ENCODE measurements at regions not wholly inside any gene's neighbourhood (a gene's known extent, or its start where the extent isn't known, plus 50 kb on each side); places are given as distances from the start of the nearest gene placed in this dataset.

GRCh38 chr14:103220134-103220981, 97.1 kb downstream of the TNFAIP2 start:
- FAIRE-seq = no peak

DNA sequence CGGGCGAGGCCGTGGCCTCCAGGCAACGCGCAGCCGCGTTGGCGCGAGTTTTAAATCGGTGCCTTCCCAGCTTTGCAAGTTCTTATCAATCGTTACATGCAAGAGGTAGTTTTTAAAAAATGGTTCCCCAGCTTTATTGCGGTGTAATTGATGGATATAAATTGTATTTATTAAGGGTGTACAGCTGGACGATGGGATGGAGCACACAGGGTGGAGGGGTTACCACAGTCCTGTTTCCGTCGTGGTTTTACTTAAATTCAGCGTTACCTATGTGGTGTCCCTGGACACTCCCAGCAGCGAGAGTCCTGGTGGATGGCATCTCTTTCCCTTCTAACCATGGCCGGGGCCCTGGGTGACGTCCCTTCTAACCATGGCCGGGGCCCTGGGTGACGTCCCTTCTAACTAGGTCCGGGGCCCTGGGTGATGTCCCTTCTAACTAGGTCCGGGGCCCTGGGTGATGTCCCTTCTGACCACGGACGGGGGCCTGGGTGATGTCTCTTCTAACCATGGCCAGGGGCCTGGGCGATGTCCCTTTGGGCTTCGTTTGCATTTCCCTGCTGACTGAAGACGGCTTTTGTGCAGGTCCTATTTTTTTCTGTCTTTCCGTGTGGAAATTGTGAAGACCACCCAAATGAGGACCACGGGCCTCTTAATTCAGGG, 97.9 kb downstream of the TNFAIP2 start:
- no peak for FAIRE-seq
- TF ChIP-seq, protein P1, sequence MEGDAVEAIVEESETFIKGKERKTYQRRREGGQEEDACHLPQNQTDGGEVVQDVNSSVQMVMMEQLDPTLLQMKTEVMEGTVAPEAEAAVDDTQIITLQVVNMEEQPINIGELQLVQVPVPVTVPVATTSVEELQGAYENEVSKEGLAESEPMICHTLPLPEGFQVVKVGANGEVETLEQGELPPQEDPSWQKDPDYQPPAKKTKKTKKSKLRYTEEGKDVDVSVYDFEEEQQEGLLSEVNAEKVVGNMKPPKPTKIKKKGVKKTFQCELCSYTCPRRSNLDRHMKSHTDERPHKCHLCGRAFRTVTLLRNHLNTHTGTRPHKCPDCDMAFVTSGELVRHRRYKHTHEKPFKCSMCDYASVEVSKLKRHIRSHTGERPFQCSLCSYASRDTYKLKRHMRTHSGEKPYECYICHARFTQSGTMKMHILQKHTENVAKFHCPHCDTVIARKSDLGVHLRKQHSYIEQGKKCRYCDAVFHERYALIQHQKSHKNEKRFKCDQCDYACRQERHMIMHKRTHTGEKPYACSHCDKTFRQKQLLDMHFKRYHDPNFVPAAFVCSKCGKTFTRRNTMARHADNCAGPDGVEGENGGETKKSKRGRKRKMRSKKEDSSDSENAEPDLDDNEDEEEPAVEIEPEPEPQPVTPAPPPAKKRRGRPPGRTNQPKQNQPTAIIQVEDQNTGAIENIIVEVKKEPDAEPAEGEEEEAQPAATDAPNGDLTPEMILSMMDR (IDR thresholded peaks at IDR 0.05; ENCODE audit: insufficient read depth, missing control alignments) = no peak
- DNase-seq (ENCODE audit: insufficient read length, low spot score) = no peak

More at GRCh38 chr14:103220134-103220981, 97.1 kb downstream of the TNFAIP2 start:
- TF ChIP-seq, protein P1 (IDR thresholded peaks at IDR 0.05; ENCODE audit: insufficient read depth, missing control alignments) = no peak
- no peak for DNase-seq (ENCODE audit: insufficient read length, low spot score)

GRCh38 chr14:103221781-103222358, 98.6 kb downstream of the TNFAIP2 start:
- TF ChIP-seq, protein P1 (IDR thresholded peaks at IDR 0.05; ENCODE audit: insufficient read depth, missing control alignments) = no peak
- DNase-seq (ENCODE audit: insufficient read length, low spot score) = no peak
- FAIRE-seq = no peak

- TF ChIP-seq, protein P1 (IDR thresholded peaks at IDR 0.05; ENCODE audit: insufficient read depth, missing control alignments) = no peak
- peak; percentile 77 for FAIRE-seq
- DNase-seq (ENCODE audit: insufficient read length, low spot score) = peak; percentile 81
These were observed 100.6 kb downstream of the TNFAIP2 start for GRCh38 chr14:103223818-103224352.

DNA sequence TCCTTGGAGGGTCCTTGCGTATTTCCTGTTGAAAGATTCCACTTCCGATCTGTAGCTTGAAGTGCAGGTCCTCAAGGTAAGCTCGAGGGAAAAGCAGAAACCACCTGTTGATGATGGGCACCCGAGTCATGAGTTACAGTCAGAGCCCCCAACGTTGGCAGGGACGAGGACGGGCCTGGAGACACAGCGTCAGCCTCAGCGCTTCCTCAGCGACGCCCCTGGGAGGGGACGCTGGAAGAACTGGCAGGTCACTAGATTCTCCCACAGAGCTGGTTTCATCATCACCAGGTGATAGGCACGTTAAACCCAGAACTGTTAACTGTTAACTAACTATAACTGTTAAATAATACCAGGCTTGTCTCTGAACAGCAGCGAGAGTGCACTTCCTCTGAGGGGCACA, 101.8 kb downstream of the TNFAIP2 start:
- FAIRE-seq (no peak), DNase-seq (ENCODE audit: insufficient read length, low spot score) (no peak)
- TF ChIP-seq, protein P1 (IDR thresholded peaks at IDR 0.05; ENCODE audit: insufficient read depth, missing control alignments) = no peak

- FAIRE-seq (no peak), DNase-seq (ENCODE audit: insufficient read length, low spot score) (no peak)
- TF ChIP-seq, protein P1 (IDR thresholded peaks at IDR 0.05; ENCODE audit: insufficient read depth, missing control alignments) = no peak
These were observed 102.2 kb downstream of the TNFAIP2 start for GRCh38 chr14:103225476-103225875.

All from D721Med (cell line).